HCT116 (cell line): ENCODE measurements at regions not wholly inside any gene's neighbourhood (a gene's known extent, or its start where the extent isn't known, plus 50 kb on each side); places are given as distances from the start of the nearest gene placed in this dataset.

ENCODE experiments used
- ATAC-seq: fragments of 200-7000 bp; cut with Tn5 transposase; 2 replicates; pipeline ENCODE4 v1.9.1; 2020; ENCODE audit warnings: mild to moderate bottlenecking, moderate library complexity
- BruUV-seq: library from RNA; stranded (reverse); fragments of 400-500 nt; replicated peaks from 2 replicates; lab custom pipeline; 2021; lab: Mats Ljungman, UMichigan
- CTCF ChIA-PET: fragments of 300-600 bp; sonication (Branson Sonifier 250); formaldehyde crosslinking; loops from one replicate; lab custom pipeline; 2021; ENCODE audit warnings: antibody characterized with exemption; lab: Charles Lee
- POLR2A ChIA-PET: fragments of 300-600, 350-600 bp; sonication (Branson Sonifier 250); formaldehyde crosslinking; loops from one replicate; lab custom pipeline; 2021; ENCODE audit warnings: antibody characterized with exemption; lab: Charles Lee
- RAD21 ChIA-PET, 2 experiments: fragments of 300-600 bp; sonication (Branson Sonifier 250); formaldehyde crosslinking; loops; one replicate each; lab custom pipeline; 2023; ENCODE audit warnings: low total read pairs in 2 of 2; ENCODE audit not compliant: uncharacterized antibody in 2 of 2, unreplicated experiment in 2 of 2, low non-redundant PET in 1 of 2; lab: Charles Lee
- DNase-seq: peaks from one replicate; pipeline ENCODE4 v3.0.0-alpha.2; 2010; ENCODE audit warnings: low read depth, low spot score
- H2AFZ ChIP-seq: fragments of 200-600 bp; shearing (Covaris generic), sonication (generic); 2 replicates; pipeline ENCODE4 v1.6.1; 2017; ENCODE audit warnings: low read depth, mixed run types, mixed read lengths, antibody characterized with exemption, low read length; ENCODE audit not compliant: poor library complexity, severe bottlenecking
- H3K27ac ChIP-seq: 2 replicates; pipeline ENCODE4 v1.5.1; 2012; ENCODE audit warnings: low read depth, low read length
- H3K27me3 ChIP-seq: fragments of 200-600 bp; sonication (generic); 2 replicates; pipeline ENCODE4 v1.6.1; 2016; ENCODE audit warnings: mixed run types, low read length, mixed read lengths; ENCODE audit not compliant: insufficient read depth
- H3K36me3 ChIP-seq, 2 experiments: fragments of 200-500 bp in 1 of 2; fragments of 200-600 bp in 1 of 2; sonication (Bioruptor generic) in 1 of 2; sonication (generic) in 1 of 2; 2 replicates each; pipeline versions ENCODE4 v1.5.1 to v1.6.1; 2014 to 2016; ENCODE audit warnings: low read length in 2 of 2, inconsistent platforms in 1 of 2, mixed read lengths in 1 of 2, mixed run types in 1 of 2; ENCODE audit not compliant: insufficient read depth in 2 of 2, control insufficient read depth in 1 of 2
- H3K4me1 ChIP-seq, 2 experiments: fragments of 200-600 bp in 1 of 2; sonication (generic) in 1 of 2; 2 replicates each; pipeline versions ENCODE4 v1.5.1 to v1.6.1; 2012 to 2017; ENCODE audit warnings: low read length in 2 of 2, inconsistent platforms in 1 of 2, mild to moderate bottlenecking in 1 of 2, mixed read lengths in 1 of 2, mixed run types in 1 of 2, moderate library complexity in 1 of 2; ENCODE audit not compliant: insufficient read depth in 2 of 2, control insufficient read depth in 1 of 2
- H3K4me2 ChIP-seq: fragments of 200-600 bp; sonication (generic); 2 replicates; pipeline ENCODE4 v1.6.1; 2017; ENCODE audit warnings: mixed run types, low read length, mixed read lengths
- H3K4me3 ChIP-seq, 2 experiments: fragments of 200-600 bp in 1 of 2; sonication (generic) in 1 of 2; replicated peaks in 1 of 2; 2 replicates each; pipeline ENCODE4 v1.5.1; 2011 to 2016; ENCODE audit warnings: low read length in 2 of 2, control low read depth in 1 of 2, low read depth in 1 of 2, mild to moderate bottlenecking in 1 of 2, mixed read lengths in 1 of 2, mixed run types in 1 of 2
- H3K79me2 ChIP-seq: fragments of 200-600 bp; sonication (generic); 2 replicates; pipeline ENCODE4 v1.6.1; 2017; ENCODE audit warnings: mild to moderate bottlenecking, mixed run types, low read length, moderate library complexity, mixed read lengths; ENCODE audit not compliant: insufficient read depth
- H3K9ac ChIP-seq: fragments of 200-600 bp; sonication (generic); 2 replicates; pipeline ENCODE4 v1.6.1; 2016; ENCODE audit warnings: low read length, mixed read lengths
- H3K9me2 ChIP-seq: fragments of 200-600 bp; sonication (generic), shearing (Covaris generic); 2 replicates; pipeline ENCODE4 v1.6.1; 2017; ENCODE audit warnings: mixed run types, mild to moderate bottlenecking, moderate library complexity; ENCODE audit not compliant: insufficient read depth
- H3K9me3 ChIP-seq, 2 experiments: fragments of 200-500 bp in 1 of 2; fragments of 200-600 bp in 1 of 2; sonication (Bioruptor generic) in 1 of 2; sonication (generic) in 1 of 2; 2 replicates each; pipeline ENCODE4 v1.6.1; 2014 to 2017; ENCODE audit warnings: low read length in 2 of 2, mixed read lengths in 2 of 2, inconsistent platforms in 1 of 2, low read depth in 1 of 2, mild to moderate bottlenecking in 1 of 2, mixed run types in 1 of 2, moderate library complexity in 1 of 2; ENCODE audit not compliant: control insufficient read depth in 1 of 2, insufficient read depth in 1 of 2
- H4K20me1 ChIP-seq: fragments of 200-600 bp; sonication (generic), shearing (Covaris generic); 2 replicates; pipeline ENCODE4 v1.6.1; 2017; ENCODE audit warnings: mixed run types, mild to moderate bottlenecking, moderate library complexity; ENCODE audit not compliant: insufficient read depth
- CBX3 ChIP-seq: IDR thresholded peaks from 2 replicates; pipeline ENCODE4 v1.6.1; 2012; ENCODE audit warnings: low read depth
- CEBPB ChIP-seq: IDR thresholded peaks from 2 replicates; pipeline ENCODE4 v1.6.1; 2012; ENCODE audit warnings: low read depth
- EGR1 ChIP-seq: IDR thresholded peaks from 2 replicates; pipeline ENCODE4 v1.6.1; 2012; ENCODE audit warnings: low read depth
- ELF1 ChIP-seq: IDR thresholded peaks from 2 replicates; pipeline ENCODE4 v1.6.1; 2012; ENCODE audit warnings: low read depth, borderline replicate concordance
- EZH2 ChIP-seq: fragments of 200-600 bp; sonication (generic); IDR thresholded peaks from 2 replicates; pipeline ENCODE4 v1.6.1; 2017; ENCODE audit warnings: antibody characterized with exemption, mixed run types
- EZH2phosphoT487 ChIP-seq: fragments of 200-600 bp; IDR thresholded peaks from 2 replicates; pipeline ENCODE4 v1.6.1; 2018; ENCODE audit warnings: antibody characterized with exemption, borderline replicate concordance
- JUND ChIP-seq: IDR thresholded peaks from 2 replicates; pipeline ENCODE4 v1.6.1; 2012
- POLR2A ChIP-seq: IDR thresholded peaks from 2 replicates; pipeline ENCODE4 v1.7.0; 2011; ENCODE audit warnings: borderline replicate concordance; ENCODE audit not compliant: insufficient read depth, insufficient read length; ENCODE audit errors: extremely low read depth
- RAD21 ChIP-seq: IDR thresholded peaks from 2 replicates; pipeline ENCODE4 v1.6.1; 2012; ENCODE audit warnings: low read depth, mild to moderate bottlenecking
- SIN3A ChIP-seq: IDR thresholded peaks from 2 replicates; pipeline ENCODE4 v1.6.1; 2012; ENCODE audit warnings: low read depth
- SP1 ChIP-seq: IDR thresholded peaks from 2 replicates; pipeline ENCODE4 v1.6.1; 2012; ENCODE audit warnings: low read depth
- SRF ChIP-seq: IDR thresholded peaks from 2 replicates; pipeline ENCODE4 v1.6.1; 2012; ENCODE audit warnings: low read depth
- TCF7L2 ChIP-seq: IDR thresholded peaks from 2 replicates; pipeline ENCODE4 v1.7.0; 2011; ENCODE audit warnings: borderline replicate concordance, inconsistent platforms; ENCODE audit not compliant: insufficient read depth, insufficient read length; ENCODE audit errors: extremely low read depth
- YY1 ChIP-seq: IDR thresholded peaks from 2 replicates; pipeline ENCODE4 v1.6.1; 2011; ENCODE audit warnings: low read length, low read depth, moderate library complexity, mild to moderate bottlenecking; ENCODE audit not compliant: insufficient replicate concordance; ENCODE audit errors: extremely low read depth
- ZFX ChIP-seq: fragments of 450-650 bp; IDR thresholded peaks from 2 replicates; pipeline ENCODE4 v1.6.1; 2017
- ZNF274 ChIP-seq: fragments of 200-500 bp; sonication (Bioruptor generic); IDR thresholded peaks from 2 replicates; pipeline ENCODE4 v1.6.1; 2014; ENCODE audit warnings: mild to moderate bottlenecking, low read depth, low read length, inconsistent platforms
- intact Hi-C: fragments of 100-400 bp; cut with micrococcal nuclease; formaldehyde crosslinking; loops from 2 replicates; pipeline ENCODE4 v1.10.0; 2022
- TF ChIP-seq, protein P1 (sequence below): IDR thresholded peaks from 2 replicates; pipeline ENCODE4 v1.6.1; 2012; ENCODE audit warnings: low read depth
- TF ChIP-seq, protein P2 (sequence below), 3 experiments: fragments of 200-600 bp in 1 of 3; sonication (generic) in 1 of 3; IDR thresholded peaks in 2 of 3; conservative IDR thresholded peaks in 1 of 3; 2 replicates each; pipeline ENCODE4 v1.5.1; 2012 to 2017; ENCODE audit warnings: low read depth in 2 of 3, low read length in 2 of 3, antibody characterized with exemption in 1 of 3, borderline replicate concordance in 1 of 3, control low read depth in 1 of 3, mild to moderate bottlenecking in 1 of 3, mixed read lengths in 1 of 3, mixed run types in 1 of 3, moderate library complexity in 1 of 3; ENCODE audit not compliant: insufficient read depth in 1 of 3
- TF ChIP-seq, protein P3 (sequence below): IDR thresholded peaks from 2 replicates; pipeline ENCODE4 v1.6.1; 2011; ENCODE audit warnings: mild to moderate bottlenecking, low read length, moderate library complexity; ENCODE audit not compliant: insufficient replicate concordance; ENCODE audit errors: extremely low read depth
- TF ChIP-seq, protein P4 (sequence below): IDR thresholded peaks from 2 replicates; pipeline ENCODE4 v1.6.1; 2012

DNA sequence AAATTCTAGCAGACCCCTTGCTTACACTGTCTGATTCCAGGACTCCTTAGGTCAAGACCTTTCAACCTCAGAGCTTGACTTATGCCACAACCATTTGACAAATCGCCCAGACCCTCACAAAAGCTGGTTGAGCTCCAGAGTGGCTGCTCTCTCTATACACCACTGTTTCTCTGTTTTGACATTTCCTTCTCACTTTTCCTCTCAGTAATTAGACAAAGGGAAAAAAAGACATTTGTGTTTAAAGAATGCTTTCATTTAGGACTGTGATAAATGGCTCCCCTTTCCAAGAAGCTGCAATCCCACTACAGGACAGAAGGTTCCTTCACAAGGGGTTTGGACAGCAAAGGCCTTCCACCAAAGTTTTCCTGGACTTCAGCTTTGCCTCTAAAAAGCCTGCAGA, 601.3 kb downstream of the NR2F1-AS1 start:
- H3K36me3 ChIP-seq: no peaks in the 10 kb centered on the region
- ATAC-seq: no peak
- no peaks in the 10 kb centered on the region for H3K27me3 ChIP-seq
- no peak overlapping the region for H3K27ac ChIP-seq
- DNase-seq: no peak
- H3K9me2 ChIP-seq: no peaks in the 10 kb centered on the region
- ChIA-PET POLR2A (no interaction called here), CTCF (no interaction called here), RAD21 (no interaction called here)
- no peak overlapping the region for H2AFZ ChIP-seq
- H3K9me3 ChIP-seq: peaks cover 0 to 4% of the 10 kb centered on the region in 2 experiments; a peak in 1 of 4 replicates
- H3K79me2 ChIP-seq: no peaks in the 10 kb centered on the region
- H4K20me1 ChIP-seq: no peaks in the 10 kb centered on the region
- no peak overlapping the region for H3K4me3 ChIP-seq
- no peaks in the 10 kb centered on the region for H3K4me1 ChIP-seq
- BruUV-seq: no TSS peak
- intact Hi-C loops: loop anchor here (10.0 kb wide), 1 partner anchor 485 kb away; no protein-coding TSS in a partner anchor
- H3K9ac ChIP-seq: no peak overlapping the region
- TF ChIP-seq SRF (no peak), YY1 (no peak), SP1 (no peak), CEBPB (no peak), ZFX (no peak), POLR2A (no peak), ELF1 (no peak), RAD21 (no peak), CBX3 (no peak), EZH2phosphoT487 (no peak), SIN3A (no peak), ZNF274 (no peak), EGR1 (no peak), TCF7L2 (no peak), EZH2 (no peak), JUND (no peak)
- TF ChIP-seq, protein P1, sequence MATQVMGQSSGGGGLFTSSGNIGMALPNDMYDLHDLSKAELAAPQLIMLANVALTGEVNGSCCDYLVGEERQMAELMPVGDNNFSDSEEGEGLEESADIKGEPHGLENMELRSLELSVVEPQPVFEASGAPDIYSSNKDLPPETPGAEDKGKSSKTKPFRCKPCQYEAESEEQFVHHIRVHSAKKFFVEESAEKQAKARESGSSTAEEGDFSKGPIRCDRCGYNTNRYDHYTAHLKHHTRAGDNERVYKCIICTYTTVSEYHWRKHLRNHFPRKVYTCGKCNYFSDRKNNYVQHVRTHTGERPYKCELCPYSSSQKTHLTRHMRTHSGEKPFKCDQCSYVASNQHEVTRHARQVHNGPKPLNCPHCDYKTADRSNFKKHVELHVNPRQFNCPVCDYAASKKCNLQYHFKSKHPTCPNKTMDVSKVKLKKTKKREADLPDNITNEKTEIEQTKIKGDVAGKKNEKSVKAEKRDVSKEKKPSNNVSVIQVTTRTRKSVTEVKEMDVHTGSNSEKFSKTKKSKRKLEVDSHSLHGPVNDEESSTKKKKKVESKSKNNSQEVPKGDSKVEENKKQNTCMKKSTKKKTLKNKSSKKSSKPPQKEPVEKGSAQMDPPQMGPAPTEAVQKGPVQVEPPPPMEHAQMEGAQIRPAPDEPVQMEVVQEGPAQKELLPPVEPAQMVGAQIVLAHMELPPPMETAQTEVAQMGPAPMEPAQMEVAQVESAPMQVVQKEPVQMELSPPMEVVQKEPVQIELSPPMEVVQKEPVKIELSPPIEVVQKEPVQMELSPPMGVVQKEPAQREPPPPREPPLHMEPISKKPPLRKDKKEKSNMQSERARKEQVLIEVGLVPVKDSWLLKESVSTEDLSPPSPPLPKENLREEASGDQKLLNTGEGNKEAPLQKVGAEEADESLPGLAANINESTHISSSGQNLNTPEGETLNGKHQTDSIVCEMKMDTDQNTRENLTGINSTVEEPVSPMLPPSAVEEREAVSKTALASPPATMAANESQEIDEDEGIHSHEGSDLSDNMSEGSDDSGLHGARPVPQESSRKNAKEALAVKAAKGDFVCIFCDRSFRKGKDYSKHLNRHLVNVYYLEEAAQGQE: no peak
- TF ChIP-seq, protein P2, sequence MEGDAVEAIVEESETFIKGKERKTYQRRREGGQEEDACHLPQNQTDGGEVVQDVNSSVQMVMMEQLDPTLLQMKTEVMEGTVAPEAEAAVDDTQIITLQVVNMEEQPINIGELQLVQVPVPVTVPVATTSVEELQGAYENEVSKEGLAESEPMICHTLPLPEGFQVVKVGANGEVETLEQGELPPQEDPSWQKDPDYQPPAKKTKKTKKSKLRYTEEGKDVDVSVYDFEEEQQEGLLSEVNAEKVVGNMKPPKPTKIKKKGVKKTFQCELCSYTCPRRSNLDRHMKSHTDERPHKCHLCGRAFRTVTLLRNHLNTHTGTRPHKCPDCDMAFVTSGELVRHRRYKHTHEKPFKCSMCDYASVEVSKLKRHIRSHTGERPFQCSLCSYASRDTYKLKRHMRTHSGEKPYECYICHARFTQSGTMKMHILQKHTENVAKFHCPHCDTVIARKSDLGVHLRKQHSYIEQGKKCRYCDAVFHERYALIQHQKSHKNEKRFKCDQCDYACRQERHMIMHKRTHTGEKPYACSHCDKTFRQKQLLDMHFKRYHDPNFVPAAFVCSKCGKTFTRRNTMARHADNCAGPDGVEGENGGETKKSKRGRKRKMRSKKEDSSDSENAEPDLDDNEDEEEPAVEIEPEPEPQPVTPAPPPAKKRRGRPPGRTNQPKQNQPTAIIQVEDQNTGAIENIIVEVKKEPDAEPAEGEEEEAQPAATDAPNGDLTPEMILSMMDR (IDR thresholded peaks at IDR 0.05 in 2 of 3, conservative IDR thresholded peaks at IDR 0.05 in 1 of 3; ENCODE audit: borderline replicate concordance in 1 of 3, insufficient read depth in 1 of 3, low read depth in 2 of 3, low read length in 2 of 3): no peak
- TF ChIP-seq, protein P3, sequence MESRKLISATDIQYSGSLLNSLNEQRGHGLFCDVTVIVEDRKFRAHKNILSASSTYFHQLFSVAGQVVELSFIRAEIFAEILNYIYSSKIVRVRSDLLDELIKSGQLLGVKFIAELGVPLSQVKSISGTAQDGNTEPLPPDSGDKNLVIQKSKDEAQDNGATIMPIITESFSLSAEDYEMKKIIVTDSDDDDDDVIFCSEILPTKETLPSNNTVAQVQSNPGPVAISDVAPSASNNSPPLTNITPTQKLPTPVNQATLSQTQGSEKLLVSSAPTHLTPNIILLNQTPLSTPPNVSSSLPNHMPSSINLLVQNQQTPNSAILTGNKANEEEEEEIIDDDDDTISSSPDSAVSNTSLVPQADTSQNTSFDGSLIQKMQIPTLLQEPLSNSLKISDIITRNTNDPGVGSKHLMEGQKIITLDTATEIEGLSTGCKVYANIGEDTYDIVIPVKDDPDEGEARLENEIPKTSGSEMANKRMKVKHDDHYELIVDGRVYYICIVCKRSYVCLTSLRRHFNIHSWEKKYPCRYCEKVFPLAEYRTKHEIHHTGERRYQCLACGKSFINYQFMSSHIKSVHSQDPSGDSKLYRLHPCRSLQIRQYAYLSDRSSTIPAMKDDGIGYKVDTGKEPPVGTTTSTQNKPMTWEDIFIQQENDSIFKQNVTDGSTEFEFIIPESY: no peak
- TF ChIP-seq, protein P4, sequence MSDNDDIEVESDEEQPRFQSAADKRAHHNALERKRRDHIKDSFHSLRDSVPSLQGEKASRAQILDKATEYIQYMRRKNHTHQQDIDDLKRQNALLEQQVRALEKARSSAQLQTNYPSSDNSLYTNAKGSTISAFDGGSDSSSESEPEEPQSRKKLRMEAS: no peak
- H3K4me2 ChIP-seq: no peak overlapping the region
